ENCODE measurements at regions not wholly inside any gene's neighbourhood (a gene's known extent, or its start where the extent isn't known, plus 50 kb on each side); places are given as distances from the start of the nearest gene placed in this dataset.

- H3K27ac Mint-ChIP-seq, result no peak overlapping the region
- H3K4me3 Mint-ChIP-seq, result no peak overlapping the region
- no peak for TF ChIP-seq CTCF (IDR thresholded peaks at IDR 0.05)
These were observed 109.7 kb upstream of the CNTNAP5 start for GRCh38 chr2:123915380-123915779.

GRCh38 chr2:123916051-123916450, 109.0 kb upstream of the CNTNAP5 start:
- Mint-ChIP-seq H3K36me3 (ENCODE audit: low read depth) (no peaks in the 10 kb centered on the region), H3K9me3 (peaks cover 5% of the 10 kb centered on the region), H3K27me3 (no peaks in the 10 kb centered on the region), H3K4me3 (no peak overlapping the region), H3K27ac (no peak overlapping the region), H3K4me1 (ENCODE audit: low read depth) (no peaks in the 10 kb centered on the region)
- ATAC-seq (ENCODE audit: poor library complexity) (no peak), DNase-seq (no peak)
- Histone ChIP-seq H3K4me1 (ENCODE audit: insufficient read depth, low read length) (no peaks in the 10 kb centered on the region), H3K9me3 (ENCODE audit: control insufficient read depth in 1 of 2, insufficient read depth in 1 of 2, low read length in 2 of 2) (no peaks in the 10 kb centered on the region), H3K27me3 (ENCODE audit: control insufficient read depth in 1 of 2, insufficient read depth in 2 of 2, low read length in 2 of 2) (no peaks in the 10 kb centered on the region), H3K27ac (ENCODE audit: low read depth in 1 of 2, low read length in 2 of 2) (no peak overlapping the region), H3K4me3 (ENCODE audit: low read length) (no peak overlapping the region), H3K36me3 (ENCODE audit: insufficient read depth, low read length) (no peaks in the 10 kb centered on the region)
- TF ChIP-seq CTCF (IDR thresholded peaks at IDR 0.05), result no peak
- intact Hi-C loops (cut with DNase I, micrococcal nuclease), result no loop called here
- CTCF ChIA-PET, result no interaction called here
- POLR2A ChIA-PET, result no interaction called here

More at GRCh38 chr2:123915380-123915779, 109.7 kb upstream of the CNTNAP5 start:
- no peak for DNase-seq
- Histone ChIP-seq H3K4me3 (ENCODE audit: low read length) (no peak overlapping the region), H3K4me1 (ENCODE audit: insufficient read depth, low read length) (no peaks in the 10 kb centered on the region), H3K27me3 (ENCODE audit: control insufficient read depth in 1 of 2, insufficient read depth in 2 of 2, low read length in 2 of 2) (no peaks in the 10 kb centered on the region), H3K9me3 (ENCODE audit: control insufficient read depth in 1 of 2, insufficient read depth in 1 of 2, low read length in 2 of 2) (no peaks in the 10 kb centered on the region), H3K27ac (ENCODE audit: low read depth in 1 of 2, low read length in 2 of 2) (no peak overlapping the region), H3K36me3 (ENCODE audit: insufficient read depth, low read length) (no peaks in the 10 kb centered on the region)
- no peaks in the 10 kb centered on the region for H3K4me1 Mint-ChIP-seq (ENCODE audit: low read depth)
- no peaks in the 10 kb centered on the region for H3K27me3 Mint-ChIP-seq
- no peaks in the 10 kb centered on the region for H3K36me3 Mint-ChIP-seq (ENCODE audit: low read depth)
- ATAC-seq (ENCODE audit: poor library complexity), result no peak
- intact Hi-C loops (cut with DNase I, micrococcal nuclease), result no loop called here
- POLR2A ChIA-PET, result no interaction called here
- CTCF ChIA-PET, result no interaction called here
- H3K9me3 Mint-ChIP-seq, result peaks cover 5% of the 10 kb centered on the region

- H3K36me3 ChIP-seq (ENCODE audit: insufficient read depth, low read length), result no peaks in the 10 kb centered on the region
- no peak overlapping the region for H3K27ac ChIP-seq (ENCODE audit: low read depth in 1 of 2, low read length in 2 of 2)
- TF ChIP-seq CTCF (IDR thresholded peaks at IDR 0.05), result no peak
- ATAC-seq (ENCODE audit: poor library complexity) (no peak), DNase-seq (no peak)
- H3K4me3 ChIP-seq (ENCODE audit: low read length), result no peak overlapping the region
- H3K4me3 Mint-ChIP-seq, result no peak overlapping the region
- no peaks in the 10 kb centered on the region for H3K36me3 Mint-ChIP-seq (ENCODE audit: low read depth)
- H3K27me3 ChIP-seq (ENCODE audit: control insufficient read depth in 1 of 2, insufficient read depth in 2 of 2, low read length in 2 of 2), result no peaks in the 10 kb centered on the region
- H3K27ac Mint-ChIP-seq, result no peak overlapping the region
- peaks cover 6% of the 10 kb centered on the region for H3K9me3 Mint-ChIP-seq
- no peaks in the 10 kb centered on the region for H3K4me1 ChIP-seq (ENCODE audit: insufficient read depth, low read length)
- ChIA-PET CTCF (no interaction called here), POLR2A (no interaction called here)
- H3K4me1 Mint-ChIP-seq (ENCODE audit: low read depth), result no peaks in the 10 kb centered on the region
- intact Hi-C loops (cut with DNase I, micrococcal nuclease), result no loop called here
- H3K9me3 ChIP-seq (ENCODE audit: control insufficient read depth in 1 of 2, insufficient read depth in 1 of 2, low read length in 2 of 2), result no peaks in the 10 kb centered on the region
- H3K27me3 Mint-ChIP-seq, result no peaks in the 10 kb centered on the region
These were observed 108.6 kb upstream of the CNTNAP5 start for GRCh38 chr2:123916531-123916930.
